MM.1S (cell line): ENCODE measurements at regions not wholly inside any gene's neighbourhood (a gene's known extent, or its start where the extent isn't known, plus 50 kb on each side); places are given as distances from the start of the nearest gene placed in this dataset.

ENCODE experiments used
- DNase-seq: peaks from one replicate; pipeline ENCODE4 v3.0.0-alpha.2; 2015
- H2AFZ ChIP-seq: fragments of 300-600 bp; sonication (generic); 2 replicates; pipeline ENCODE4 v1.6.0; 2016; ENCODE audit warnings: antibody characterized with exemption, low read length
- H3F3A ChIP-seq: fragments of 300-600 bp; sonication (generic); 2 replicates; pipeline ENCODE4 v1.6.1; 2016; ENCODE audit warnings: mild to moderate bottlenecking, antibody characterized with exemption, low read length, moderate library complexity, mixed read lengths; ENCODE audit not compliant: insufficient read depth
- H3K27ac ChIP-seq: fragments of 300-600 bp; sonication (generic); 2 replicates; pipeline ENCODE4 v1.5.1; 2016; ENCODE audit warnings: mild to moderate bottlenecking, low read length
- H3K27me3 ChIP-seq: fragments of 300-600 bp; sonication (generic); replicated peaks from 2 replicates; pipeline ENCODE4 v1.6.0; 2016; ENCODE audit warnings: low read length; ENCODE audit not compliant: insufficient read depth
- H3K36me3 ChIP-seq: fragments of 300-600 bp; sonication (generic); replicated peaks from 2 replicates; pipeline ENCODE4 v1.6.1; 2016; ENCODE audit warnings: mild to moderate bottlenecking, low read length, mixed read lengths; ENCODE audit not compliant: insufficient read depth
- H3K4me1 ChIP-seq: fragments of 300-600 bp; sonication (generic); 2 replicates; pipeline ENCODE4 v1.6.1; 2016; ENCODE audit warnings: low read length, mixed read lengths
- H3K4me2 ChIP-seq: fragments of 300-600 bp; sonication (generic); 2 replicates; pipeline ENCODE4 v1.6.0; 2016; ENCODE audit warnings: low read depth, low read length
- H3K4me3 ChIP-seq: fragments of 300-600 bp; sonication (generic); 2 replicates; pipeline ENCODE4 v1.5.1; 2016; ENCODE audit warnings: low read length, mixed read lengths
- H3K79me2 ChIP-seq: fragments of 300-600 bp; sonication (generic); 2 replicates; pipeline ENCODE4 v1.6.1; 2016; ENCODE audit warnings: mixed run types, low read length, mixed read lengths
- H3K9ac ChIP-seq: fragments of 300-600 bp; sonication (generic); 2 replicates; pipeline ENCODE4 v1.6.1; 2016; ENCODE audit warnings: low read length, mixed read lengths
- H3K9me2 ChIP-seq: fragments of 300-600 bp; sonication (generic); replicated peaks from 2 replicates; pipeline ENCODE4 v1.6.1; 2016; ENCODE audit warnings: mild to moderate bottlenecking, low read length, mixed read lengths; ENCODE audit not compliant: insufficient read depth
- H3K9me3 ChIP-seq: fragments of 300-600 bp; sonication (generic); replicated peaks from 2 replicates; pipeline ENCODE4 v1.6.1; 2016; ENCODE audit warnings: mild to moderate bottlenecking, low read length, mixed read lengths; ENCODE audit not compliant: insufficient read depth
- H4K20me1 ChIP-seq: fragments of 300-600 bp; sonication (generic); 2 replicates; pipeline ENCODE4 v1.6.1; 2016; ENCODE audit warnings: mild to moderate bottlenecking, low read length, moderate library complexity, mixed read lengths; ENCODE audit not compliant: insufficient read depth
- CTCF ChIP-seq: fragments of 300-600 bp; sonication (generic); IDR thresholded peaks from 2 replicates; pipeline ENCODE4 v1.5.1; 2016; ENCODE audit warnings: antibody characterized with exemption, low read length, mixed read lengths
- EZH2 ChIP-seq: fragments of 300-600 bp; sonication (generic); optimal IDR thresholded peaks from 2 replicates; pipeline ENCODE3; 2017; ENCODE audit warnings: low read depth, mild to moderate bottlenecking, antibody characterized with exemption, low read length, mixed read lengths
- EZH2phosphoT487 ChIP-seq: fragments of 300-600 bp; sonication (generic); IDR thresholded peaks from 2 replicates; pipeline ENCODE4 v1.6.1; 2018; ENCODE audit warnings: antibody characterized with exemption, low read length

GRCh38 chr2:228474466-228474865 is 293.0 kb upstream of the SPHKAP start:
- Histone ChIP-seq H3K4me3 (no peak overlapping the region), H3K27me3 (no peaks in the 10 kb centered on the region), H3F3A (no peaks in the 10 kb centered on the region), H3K9me2 (no peaks in the 10 kb centered on the region), H3K27ac (no peak overlapping the region), H4K20me1 (no peaks in the 10 kb centered on the region), H3K4me2 (no peak overlapping the region), H3K79me2 (no peaks in the 10 kb centered on the region), H2AFZ (no peak overlapping the region), H3K9me3 (no peaks in the 10 kb centered on the region), H3K4me1 (no peaks in the 10 kb centered on the region), H3K9ac (no peak overlapping the region), H3K36me3 (no peaks in the 10 kb centered on the region)
- TF ChIP-seq EZH2 (no peak), EZH2phosphoT487 (no peak), CTCF (no peak)
- no peak for DNase-seq

DNA sequence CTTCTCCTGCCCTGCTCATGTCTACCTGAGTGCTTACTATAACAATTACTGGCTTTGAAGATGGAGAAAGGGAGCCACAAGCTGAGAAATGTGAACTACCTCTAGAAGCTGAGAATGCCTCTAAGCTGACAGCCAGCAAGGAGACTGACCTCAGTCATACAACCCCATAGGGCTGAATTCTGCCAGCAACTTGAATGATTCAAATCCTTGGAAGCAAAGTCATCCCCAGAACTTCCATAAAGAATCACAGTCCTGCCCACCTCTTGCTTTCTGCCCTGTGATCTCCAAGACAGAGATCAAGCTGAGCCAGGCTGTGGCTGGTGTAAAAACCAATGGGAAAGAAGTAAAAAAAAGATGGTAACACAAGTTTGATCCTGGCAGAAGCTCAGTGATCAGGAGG is 288.2 kb upstream of the SPHKAP start:
- DNase-seq: no peak
- H3K9me3 ChIP-seq: no peaks in the 10 kb centered on the region
- no peaks in the 10 kb centered on the region for H3K36me3 ChIP-seq
- no peaks in the 10 kb centered on the region for H4K20me1 ChIP-seq
- H3K4me3 ChIP-seq: no peak overlapping the region
- no peak overlapping the region for H3K9ac ChIP-seq
- no peak overlapping the region for H3K4me2 ChIP-seq
- no peaks in the 10 kb centered on the region for H3K27me3 ChIP-seq
- TF ChIP-seq EZH2 (no peak), CTCF (no peak), EZH2phosphoT487 (no peak)
- no peak overlapping the region for H3K27ac ChIP-seq
- no peaks in the 10 kb centered on the region for H3K79me2 ChIP-seq
- H3K9me2 ChIP-seq: no peaks in the 10 kb centered on the region
- no peaks in the 10 kb centered on the region for H3K4me1 ChIP-seq
- no peaks in the 10 kb centered on the region for H3F3A ChIP-seq
- H2AFZ ChIP-seq: no peak overlapping the region

- Histone ChIP-seq H3K27ac (no peak overlapping the region), H3K9me3 (no peaks in the 10 kb centered on the region), H3K36me3 (no peaks in the 10 kb centered on the region), H2AFZ (no peak overlapping the region), H3K27me3 (no peaks in the 10 kb centered on the region), H3K9ac (no peak overlapping the region), H4K20me1 (no peaks in the 10 kb centered on the region), H3K79me2 (no peaks in the 10 kb centered on the region), H3K4me2 (no peak overlapping the region), H3F3A (no peaks in the 10 kb centered on the region), H3K4me3 (no peak overlapping the region), H3K9me2 (no peaks in the 10 kb centered on the region), H3K4me1 (no peaks in the 10 kb centered on the region)
- no peak for TF ChIP-seq EZH2phosphoT487
- TF ChIP-seq EZH2: no peak
- TF ChIP-seq CTCF: no peak
- no peak for DNase-seq
These were observed 285.4 kb upstream of the SPHKAP start for GRCh38 chr2:228466851-228467250.

- Histone ChIP-seq H3K9me2 (no peaks in the 10 kb centered on the region), H3K79me2 (no peaks in the 10 kb centered on the region), H3K4me3 (no peak overlapping the region), H2AFZ (no peak overlapping the region), H3K4me1 (no peaks in the 10 kb centered on the region), H3K27ac (no peak overlapping the region), H3K36me3 (no peaks in the 10 kb centered on the region), H3K4me2 (no peak overlapping the region), H4K20me1 (no peaks in the 10 kb centered on the region), H3K9me3 (no peaks in the 10 kb centered on the region), H3K27me3 (no peaks in the 10 kb centered on the region), H3F3A (no peaks in the 10 kb centered on the region), H3K9ac (no peak overlapping the region)
- TF ChIP-seq EZH2: no peak
- DNase-seq: no peak
These were observed 283.9 kb upstream of the SPHKAP start for GRCh38 chr2:228465408-228465807.
